ENCODE measurements at regions not wholly inside any gene's neighbourhood (a gene's known extent, or its start where the extent isn't known, plus 50 kb on each side); places are given as distances from the start of the nearest gene placed in this dataset.

GRCh38 chr5:10106806-10107205, 142.9 kb downstream of the ATPSCKMT start:
- TF ChIP-seq NRF1 (IDR thresholded peaks at IDR 0.05; ENCODE audit: low read depth, low read length) (no peak), SIX5 (IDR thresholded peaks at IDR 0.05; ENCODE audit: low read depth, low read length) (no peak), SIN3A (conservative IDR thresholded peaks at IDR 0.05 in 1 of 2, IDR thresholded peaks at IDR 0.05 in 1 of 2; ENCODE audit: low read depth in 1 of 2, low read length in 2 of 2) (no peak), CHD2 (IDR thresholded peaks at IDR 0.05; ENCODE audit: low read length) (no peak), HDAC2 (IDR thresholded peaks at IDR 0.05; ENCODE audit: borderline replicate concordance in 1 of 2, low read depth in 2 of 2, low read length in 2 of 2) (no peak), NANOG (IDR thresholded peaks at IDR 0.05; ENCODE audit: insufficient read depth, low read depth, low read length, poor library complexity, severe bottlenecking) (no peak), SIRT6 (IDR thresholded peaks at IDR 0.05; ENCODE audit: low read length) (no peak), TAF7 (optimal IDR thresholded peaks at IDR 0.05; ENCODE audit: borderline replicate concordance, low read depth, low read length) (no peak), HDAC6 (IDR thresholded peaks at IDR 0.05; ENCODE audit: low read depth, low read length) (no peak), FOSL1 (IDR thresholded peaks at IDR 0.05; ENCODE audit: insufficient read depth, low read depth, low read length) (no peak)
- Histone ChIP-seq H3K79me1 (ENCODE audit: low read depth, low read length) (no peaks in the 10 kb centered on the region), H3K4me2 (ENCODE audit: insufficient read depth in 1 of 2, low read depth in 2 of 2, low read length in 2 of 2) (no peak overlapping the region), H4K91ac (replicated peaks; ENCODE audit: insufficient read length, low read length) (no peak overlapping the region), H3K23ac (ENCODE audit: insufficient read length) (no peak overlapping the region), H4K20me1 (replicated peaks in 1 of 2; ENCODE audit: control insufficient read depth in 1 of 2, insufficient read depth in 2 of 2, low read length in 2 of 2) (no peaks in the 10 kb centered on the region), H3K9ac (replicated peaks in 1 of 4; ENCODE audit: extremely low read depth in 1 of 4, low read depth in 3 of 4, low read length in 3 of 4) (no peak overlapping the region), H3K27ac (ENCODE audit: low read depth, low read length) (no peak overlapping the region), H2AK5ac (ENCODE audit: low read depth, low read length) (no peak overlapping the region), H2BK15ac (ENCODE audit: low read length) (no peak overlapping the region), H3K4me1 (replicated peaks in 1 of 4; ENCODE audit: control insufficient read depth in 3 of 4, insufficient read depth in 4 of 4, low read length in 3 of 4) (peaks cover 2 to 9% (median 6%) of the 10 kb centered on the region in 4 experiments; a peak in 5 of 7 replicates), H2BK120ac (replicated peaks; ENCODE audit: low read depth, low read length) (peak overlapping the region; percentile 45), H3K9me3 (ENCODE audit: insufficient read depth in 2 of 2, low read depth in 1 of 2, low read length in 1 of 2) (peaks cover 0 to 3% of the 10 kb centered on the region in 2 experiments; a peak in 1 of 4 replicates), H3K36me3 (ENCODE audit: control insufficient read depth in 2 of 4, insufficient read depth in 4 of 4, low read length in 3 of 4) (no peaks in the 10 kb centered on the region), H4K5ac (ENCODE audit: insufficient read length, low read depth, low read length) (no peak overlapping the region), H3K18ac (ENCODE audit: extremely low read depth, low read length) (no peak overlapping the region), H2BK12ac (ENCODE audit: low read depth, low read length) (no peak overlapping the region), H2AFZ (ENCODE audit: low read length) (no peak overlapping the region), H3K14ac (ENCODE audit: insufficient read length) (no peak overlapping the region), H3K27me3 (replicated peaks in 1 of 4; ENCODE audit: control insufficient read depth in 3 of 4, extremely low read depth in 1 of 4, insufficient read depth in 3 of 4, low read length in 3 of 4) (no peaks in the 10 kb centered on the region), H2BK20ac (ENCODE audit: low read length) (peak overlapping the region; percentile 97; the same call in 1 of the 2 replicates), H3K56ac (replicated peaks; ENCODE audit: insufficient read length, low read depth, low read length) (no peak overlapping the region), H3K4me3 (ENCODE audit: extremely low read depth in 1 of 4, insufficient read depth in 2 of 4, low read depth in 3 of 4, low read length in 4 of 4) (no peak overlapping the region), H3K79me2 (ENCODE audit: control insufficient read depth in 1 of 2, insufficient read depth in 2 of 2, low read length in 2 of 2) (no peaks in the 10 kb centered on the region), H4K8ac (ENCODE audit: extremely low read depth, insufficient read depth, low read length) (no peak overlapping the region), H3K23me2 (ENCODE audit: low read depth, low read length) (no peaks in the 10 kb centered on the region), H2BK5ac (ENCODE audit: low read depth, low read length) (peak overlapping the region; percentile 46; the same call in 1 of the 2 replicates), H3K4ac (replicated peaks; ENCODE audit: insufficient read length, low read depth, low read length) (no peak overlapping the region)
- CTCF ChIA-PET (ENCODE audit: partially characterized antibody) = interaction anchor here (1.3 to 3.5 kb wide), 5 partner anchors 9 to 208 kb away, joined by 3 to 14 read pairs (median 4); no protein-coding TSS in a partner anchor
- DNase-seq (ENCODE audit: low read depth in 1 of 2, low spot score in 2 of 2) (no peak), FAIRE-seq (no peak)
- WGBS, 2 experiments (ENCODE audit: extremely low coverage in 1 of 2, insufficient coverage in 1 of 2, insufficient read length in 1 of 2, insufficient replicate concordance in 2 of 2, low coverage in 1 of 2, low lambda C conversion rate in 2 of 2, missing lambda C conversion rate in 1 of 2) = 80% methylated on average over 1 of the region's 1 CpG; no CpG with 5 or more reads in 1 of the 2 experiments
- POLR2A ChIA-PET (ENCODE audit: partially characterized antibody) = no interaction called here
